GM23248 (cell line): ENCODE measurements at regions not wholly inside any gene's neighbourhood (a gene's known extent, or its start where the extent isn't known, plus 50 kb on each side); places are given as distances from the start of the nearest gene placed in this dataset.

ENCODE experiments used
- EZH2 ChIP-seq: fragments of 200-600 bp; sonication (generic); IDR thresholded peaks from 2 replicates; pipeline ENCODE4 v1.6.1; 2018; ENCODE audit warnings: antibody characterized with exemption, mild to moderate bottlenecking; ENCODE audit not compliant: insufficient read depth, poor library complexity, severe bottlenecking
- EZH2phosphoT487 ChIP-seq: fragments of 200-600 bp; sonication (generic); IDR thresholded peaks from 2 replicates; pipeline ENCODE4 v1.6.1; 2018; ENCODE audit warnings: antibody characterized with exemption, moderate library complexity, mild to moderate bottlenecking, low read depth; ENCODE audit not compliant: insufficient read depth

DNA sequence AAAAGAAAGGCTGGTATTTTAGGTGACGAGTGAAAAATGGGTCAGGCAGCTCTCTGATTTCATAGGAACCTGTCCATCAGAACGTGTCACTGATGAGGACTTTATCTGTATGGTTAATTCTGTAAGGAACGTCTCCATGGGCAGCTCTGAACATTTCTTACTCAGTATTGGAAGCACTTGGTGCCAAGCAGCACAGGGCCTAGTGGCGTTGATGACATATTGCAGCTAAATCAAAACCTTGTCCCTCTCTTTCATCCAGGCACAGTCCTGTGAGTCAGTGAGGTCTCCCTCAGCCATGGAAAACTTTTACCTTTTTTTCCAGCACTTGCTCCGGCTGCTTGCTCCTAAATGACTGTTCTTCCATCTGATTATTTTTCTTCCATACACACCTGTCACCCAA is 301.9 kb downstream of the DHX15 start:
- no peak for TF ChIP-seq EZH2
- TF ChIP-seq EZH2phosphoT487, result no peak
